Endothelial cell of umbilical vein (primary cell): ENCODE measurements at regions not wholly inside any gene's neighbourhood (a gene's known extent, or its start where the extent isn't known, plus 50 kb on each side); places are given as distances from the start of the nearest gene placed in this dataset.

ENCODE experiments used
- CTCF ChIP-seq, 2 donors: IDR thresholded peaks; 1 replicate in 1 of 2; 2 replicates in 1 of 2; pipeline ENCODE4 v1.5.1; 2011; ENCODE audit warnings: low read length in 2 of 2, mild to moderate bottlenecking in 2 of 2, moderate library complexity in 2 of 2, control low read depth in 1 of 2, inconsistent platforms in 1 of 2, low read depth in 1 of 2; ENCODE audit not compliant: insufficient read depth in 1 of 2; ENCODE audit errors: extremely low read depth in 1 of 2
- EZH2 ChIP-seq: IDR thresholded peaks from 2 replicates; pipeline ENCODE4 v1.6.1; 2012; ENCODE audit warnings: borderline replicate concordance, low read depth, mild to moderate bottlenecking, moderate library complexity, low read length, inconsistent platforms; ENCODE audit not compliant: severe bottlenecking
- JUN ChIP-seq: IDR thresholded peaks from 2 replicates; pipeline ENCODE4 v1.6.1; 2011; ENCODE audit warnings: borderline replicate concordance, low read depth; ENCODE audit not compliant: insufficient read length, insufficient read depth
- MAX ChIP-seq: IDR thresholded peaks from 2 replicates; pipeline ENCODE4 v1.6.1; 2011; ENCODE audit not compliant: insufficient read depth, insufficient read length
- POLR2A ChIP-seq: IDR thresholded peaks from 2 replicates; pipeline ENCODE4 v1.6.1; 2012; ENCODE audit warnings: low read depth, mild to moderate bottlenecking, control low read depth, low read length
- POLR2AphosphoS5 ChIP-seq: IDR thresholded peaks from 2 replicates; pipeline ENCODE4 v1.6.1; 2012; ENCODE audit warnings: low read depth, mild to moderate bottlenecking, control low read depth, low read length, moderate library complexity; ENCODE audit not compliant: insufficient read depth

- TF ChIP-seq POLR2AphosphoS5 (no peak), POLR2A (no peak), CTCF (IDR thresholded peaks at IDR 0.05; ENCODE audit: extremely low read depth in 1 of 2, insufficient read depth in 1 of 2, low read depth in 1 of 2, low read length in 2 of 2) (no peak), MAX (no peak), EZH2 (no peak), JUN (no peak)
Observed at GRCh38 chrX:117517994-117518393, 598.6 kb downstream of the KLHL13 start.
